ENCODE measurements at regions not wholly inside any gene's neighbourhood (a gene's known extent, or its start where the extent isn't known, plus 50 kb on each side); places are given as distances from the start of the nearest gene placed in this dataset.

DNA sequence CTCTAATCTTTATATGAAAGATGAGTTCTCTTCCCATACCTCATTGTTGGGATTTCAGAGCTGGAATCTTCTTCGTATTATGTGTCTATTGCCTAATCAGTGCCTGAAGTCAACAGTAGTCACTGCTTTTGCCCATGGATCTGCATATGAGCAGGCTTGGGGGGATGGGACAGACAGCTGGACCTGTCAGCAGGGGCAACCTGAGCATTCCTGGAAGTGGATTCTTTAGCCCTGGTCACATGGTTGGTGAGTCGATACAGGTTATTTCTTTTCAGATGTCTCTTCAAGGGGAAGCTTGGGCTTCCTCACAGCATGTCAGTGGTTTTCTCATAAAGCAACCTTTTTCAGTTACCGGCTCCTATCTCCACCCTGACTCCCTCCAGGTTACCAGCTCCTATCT is 97.3 kb upstream of the RBM19 start:
- TF ChIP-seq CTCF (IDR thresholded peaks at IDR 0.05) (no peak), POLR2A (IDR thresholded peaks at IDR 0.05) (no peak)

Data from transverse colon (tissue), 3 donors.